ENCODE measurements at regions not wholly inside any gene's neighbourhood (a gene's known extent, or its start where the extent isn't known, plus 50 kb on each side); places are given as distances from the start of the nearest gene placed in this dataset.

DNA sequence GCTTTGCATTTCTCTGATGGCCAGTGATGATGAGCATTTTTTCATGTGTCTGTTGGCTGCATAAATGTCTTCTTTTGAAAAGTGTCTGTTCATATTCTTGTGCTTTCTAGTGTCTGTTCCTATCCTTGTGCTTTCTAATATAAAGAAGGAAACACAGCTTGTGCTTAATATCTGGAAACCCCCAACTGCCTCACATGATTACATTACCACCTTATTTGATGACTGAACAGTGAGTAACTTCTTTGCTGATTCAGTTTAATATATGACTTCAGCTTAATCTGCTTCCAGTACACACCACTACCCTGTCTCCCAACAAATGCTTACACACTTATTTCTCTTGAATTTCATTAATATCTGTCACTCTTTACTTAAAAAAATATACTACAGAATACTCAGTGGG lies 835.1 kb downstream of the EDEM1 start:
- no peak for TF ChIP-seq AHR (CRISPR knock-in tag; IDR thresholded peaks at IDR 0.05)
- TF ChIP-seq HMGXB3 (CRISPR knock-in tag; IDR thresholded peaks at IDR 0.05; ENCODE audit: borderline replicate concordance): no peak
- TF ChIP-seq POLR2A (IDR thresholded peaks at IDR 0.05; ENCODE audit: insufficient read depth in 1 of 2, low read depth in 2 of 2, low read length in 2 of 2): no peak
- TF ChIP-seq, protein P1, sequence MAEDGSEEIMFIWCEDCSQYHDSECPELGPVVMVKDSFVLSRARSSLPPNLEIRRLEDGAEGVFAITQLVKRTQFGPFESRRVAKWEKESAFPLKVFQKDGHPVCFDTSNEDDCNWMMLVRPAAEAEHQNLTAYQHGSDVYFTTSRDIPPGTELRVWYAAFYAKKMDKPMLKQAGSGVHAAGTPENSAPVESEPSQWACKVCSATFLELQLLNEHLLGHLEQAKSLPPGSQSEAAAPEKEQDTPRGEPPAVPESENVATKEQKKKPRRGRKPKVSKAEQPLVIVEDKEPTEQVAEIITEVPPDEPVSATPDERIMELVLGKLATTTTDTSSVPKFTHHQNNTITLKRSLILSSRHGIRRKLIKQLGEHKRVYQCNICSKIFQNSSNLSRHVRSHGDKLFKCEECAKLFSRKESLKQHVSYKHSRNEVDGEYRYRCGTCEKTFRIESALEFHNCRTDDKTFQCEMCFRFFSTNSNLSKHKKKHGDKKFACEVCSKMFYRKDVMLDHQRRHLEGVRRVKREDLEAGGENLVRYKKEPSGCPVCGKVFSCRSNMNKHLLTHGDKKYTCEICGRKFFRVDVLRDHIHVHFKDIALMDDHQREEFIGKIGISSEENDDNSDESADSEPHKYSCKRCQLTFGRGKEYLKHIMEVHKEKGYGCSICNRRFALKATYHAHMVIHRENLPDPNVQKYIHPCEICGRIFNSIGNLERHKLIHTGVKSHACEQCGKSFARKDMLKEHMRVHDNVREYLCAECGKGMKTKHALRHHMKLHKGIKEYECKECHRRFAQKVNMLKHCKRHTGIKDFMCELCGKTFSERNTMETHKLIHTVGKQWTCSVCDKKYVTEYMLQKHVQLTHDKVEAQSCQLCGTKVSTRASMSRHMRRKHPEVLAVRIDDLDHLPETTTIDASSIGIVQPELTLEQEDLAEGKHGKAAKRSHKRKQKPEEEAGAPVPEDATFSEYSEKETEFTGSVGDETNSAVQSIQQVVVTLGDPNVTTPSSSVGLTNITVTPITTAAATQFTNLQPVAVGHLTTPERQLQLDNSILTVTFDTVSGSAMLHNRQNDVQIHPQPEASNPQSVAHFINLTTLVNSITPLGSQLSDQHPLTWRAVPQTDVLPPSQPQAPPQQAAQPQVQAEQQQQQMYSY (CRISPR knock-in tag; IDR thresholded peaks at IDR 0.05): no peak
- TF ChIP-seq ZNF570 (CRISPR knock-in tag; IDR thresholded peaks at IDR 0.05; ENCODE audit: borderline replicate concordance): no peak
- TF ChIP-seq, protein P2, sequence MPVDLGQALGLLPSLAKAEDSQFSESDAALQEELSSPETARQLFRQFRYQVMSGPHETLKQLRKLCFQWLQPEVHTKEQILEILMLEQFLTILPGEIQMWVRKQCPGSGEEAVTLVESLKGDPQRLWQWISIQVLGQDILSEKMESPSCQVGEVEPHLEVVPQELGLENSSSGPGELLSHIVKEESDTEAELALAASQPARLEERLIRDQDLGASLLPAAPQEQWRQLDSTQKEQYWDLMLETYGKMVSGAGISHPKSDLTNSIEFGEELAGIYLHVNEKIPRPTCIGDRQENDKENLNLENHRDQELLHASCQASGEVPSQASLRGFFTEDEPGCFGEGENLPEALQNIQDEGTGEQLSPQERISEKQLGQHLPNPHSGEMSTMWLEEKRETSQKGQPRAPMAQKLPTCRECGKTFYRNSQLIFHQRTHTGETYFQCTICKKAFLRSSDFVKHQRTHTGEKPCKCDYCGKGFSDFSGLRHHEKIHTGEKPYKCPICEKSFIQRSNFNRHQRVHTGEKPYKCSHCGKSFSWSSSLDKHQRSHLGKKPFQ (CRISPR knock-in tag; IDR thresholded peaks at IDR 0.05; ENCODE audit: insufficient replicate concordance): no peak
- no peak for TF ChIP-seq NFIB (CRISPR knock-in tag; IDR thresholded peaks at IDR 0.05; ENCODE audit: borderline replicate concordance)
- TF ChIP-seq, protein P3, sequence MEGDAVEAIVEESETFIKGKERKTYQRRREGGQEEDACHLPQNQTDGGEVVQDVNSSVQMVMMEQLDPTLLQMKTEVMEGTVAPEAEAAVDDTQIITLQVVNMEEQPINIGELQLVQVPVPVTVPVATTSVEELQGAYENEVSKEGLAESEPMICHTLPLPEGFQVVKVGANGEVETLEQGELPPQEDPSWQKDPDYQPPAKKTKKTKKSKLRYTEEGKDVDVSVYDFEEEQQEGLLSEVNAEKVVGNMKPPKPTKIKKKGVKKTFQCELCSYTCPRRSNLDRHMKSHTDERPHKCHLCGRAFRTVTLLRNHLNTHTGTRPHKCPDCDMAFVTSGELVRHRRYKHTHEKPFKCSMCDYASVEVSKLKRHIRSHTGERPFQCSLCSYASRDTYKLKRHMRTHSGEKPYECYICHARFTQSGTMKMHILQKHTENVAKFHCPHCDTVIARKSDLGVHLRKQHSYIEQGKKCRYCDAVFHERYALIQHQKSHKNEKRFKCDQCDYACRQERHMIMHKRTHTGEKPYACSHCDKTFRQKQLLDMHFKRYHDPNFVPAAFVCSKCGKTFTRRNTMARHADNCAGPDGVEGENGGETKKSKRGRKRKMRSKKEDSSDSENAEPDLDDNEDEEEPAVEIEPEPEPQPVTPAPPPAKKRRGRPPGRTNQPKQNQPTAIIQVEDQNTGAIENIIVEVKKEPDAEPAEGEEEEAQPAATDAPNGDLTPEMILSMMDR (CRISPR knock-in tag; IDR thresholded peaks at IDR 0.05): no peak
- no peak for TF ChIP-seq HNF4G (IDR thresholded peaks at IDR 0.05; ENCODE audit: borderline replicate concordance, low read depth, low read length)
- TF ChIP-seq HNF4G (CRISPR knock-in tag; IDR thresholded peaks at IDR 0.05; ENCODE audit: borderline replicate concordance, low read depth): no peak
- TF ChIP-seq, protein P4, sequence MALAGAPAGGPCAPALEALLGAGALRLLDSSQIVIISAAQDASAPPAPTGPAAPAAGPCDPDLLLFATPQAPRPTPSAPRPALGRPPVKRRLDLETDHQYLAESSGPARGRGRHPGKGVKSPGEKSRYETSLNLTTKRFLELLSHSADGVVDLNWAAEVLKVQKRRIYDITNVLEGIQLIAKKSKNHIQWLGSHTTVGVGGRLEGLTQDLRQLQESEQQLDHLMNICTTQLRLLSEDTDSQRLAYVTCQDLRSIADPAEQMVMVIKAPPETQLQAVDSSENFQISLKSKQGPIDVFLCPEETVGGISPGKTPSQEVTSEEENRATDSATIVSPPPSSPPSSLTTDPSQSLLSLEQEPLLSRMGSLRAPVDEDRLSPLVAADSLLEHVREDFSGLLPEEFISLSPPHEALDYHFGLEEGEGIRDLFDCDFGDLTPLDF (CRISPR knock-in tag; IDR thresholded peaks at IDR 0.05): no peak
- TF ChIP-seq POLR2AphosphoS2 (IDR thresholded peaks at IDR 0.05; ENCODE audit: low read depth, low read length): no peak
- no peak for TF ChIP-seq THYN1 (CRISPR knock-in tag; IDR thresholded peaks at IDR 0.05; ENCODE audit: borderline replicate concordance, low read depth)
- no peak for TF ChIP-seq ZNF33B (CRISPR knock-in tag; IDR thresholded peaks at IDR 0.05)
